T47D (cell line): ENCODE measurements at regions not wholly inside any gene's neighbourhood (a gene's known extent, or its start where the extent isn't known, plus 50 kb on each side); places are given as distances from the start of the nearest gene placed in this dataset.

Experiments
- DNase-seq, 2 experiments: peaks; one replicate each; pipeline versions ENCODE4 v3.0.0 to v3.0.0-alpha.2; 2011 to 2012; ENCODE audit warnings: low read depth in 1 of 2, low spot score in 1 of 2
- JUND ChIP-seq: IDR thresholded peaks from 2 replicates; pipeline ENCODE4 v1.6.1; 2012; ENCODE audit warnings: low read depth
- in situ Hi-C: cut with HindIII; loops from 2 replicates; pipeline ENCODE4 v1.10.0; 2016; ENCODE audit warnings: low sequenced_read_pairs, low pct_unique_long_range_greater_than_20kb

DNA sequence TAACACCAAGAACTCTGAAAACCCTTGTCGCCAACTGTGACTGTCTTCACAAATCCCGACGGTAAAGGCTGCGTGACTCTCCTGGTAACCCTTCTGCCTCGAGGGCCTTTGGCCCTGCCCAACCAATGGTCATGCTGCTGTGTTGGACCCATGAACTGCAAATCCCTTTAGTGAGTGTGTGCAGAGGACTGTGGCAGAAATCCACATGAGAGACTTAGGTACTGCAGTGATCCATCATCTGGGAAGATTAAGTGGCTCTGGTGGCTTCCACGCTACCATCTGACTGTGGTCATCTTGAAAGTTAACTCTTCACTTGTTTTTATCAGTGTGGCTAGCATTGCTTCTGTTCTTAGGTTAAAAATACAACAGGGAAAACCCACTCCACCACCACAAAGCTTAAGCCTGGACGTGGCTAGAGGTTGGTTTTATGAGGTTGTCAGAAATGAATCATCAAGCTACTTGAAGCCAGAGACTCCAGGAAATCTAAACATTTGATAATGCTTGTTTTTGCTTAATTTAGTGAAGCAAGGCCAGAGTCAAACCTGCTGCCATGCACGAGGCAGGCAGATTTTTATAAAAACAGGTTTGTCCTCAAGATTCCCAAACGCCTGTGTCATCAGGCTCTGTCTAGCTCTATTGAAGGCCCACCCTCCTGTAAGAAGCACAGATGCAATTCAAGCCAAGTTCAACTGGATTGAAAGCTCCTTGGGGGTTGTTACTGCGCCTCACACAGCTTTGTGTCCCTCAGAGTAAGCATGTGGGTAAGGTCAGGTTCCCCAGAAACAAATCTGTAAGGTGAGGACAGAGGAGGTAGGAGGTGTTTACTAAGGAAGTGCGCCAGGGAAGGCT is 52.7 kb upstream of the ERCC6L2 start:
- TF ChIP-seq JUND, result no peak
- no peak for DNase-seq

DNA sequence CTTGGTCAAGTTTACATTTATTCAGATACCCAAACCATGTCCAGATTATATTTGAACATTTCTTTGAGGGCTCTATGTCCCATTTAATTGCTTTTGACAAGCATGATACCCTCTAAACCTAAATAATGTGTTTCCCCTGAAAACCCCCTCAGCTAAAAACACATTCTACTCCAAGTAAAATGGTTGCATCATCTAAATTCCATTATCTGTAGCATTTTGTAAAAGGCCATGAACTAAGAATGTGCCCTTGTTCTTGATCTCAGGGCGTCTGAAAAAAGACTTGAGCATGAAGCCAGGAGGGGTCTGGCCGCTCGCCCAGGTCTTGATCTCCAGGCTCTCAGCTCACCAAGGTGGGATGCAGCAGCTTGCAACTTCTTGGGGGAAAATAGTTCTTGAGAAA is 53.5 kb upstream of the ERCC6L2 start:
- DNase-seq, result no peak
- in situ Hi-C loops, result no loop called here
- TF ChIP-seq JUND, result no peak

More for the DNA sequence above, 52.7 kb upstream of the ERCC6L2 start:
- in situ Hi-C loops, result no loop called here

DNA sequence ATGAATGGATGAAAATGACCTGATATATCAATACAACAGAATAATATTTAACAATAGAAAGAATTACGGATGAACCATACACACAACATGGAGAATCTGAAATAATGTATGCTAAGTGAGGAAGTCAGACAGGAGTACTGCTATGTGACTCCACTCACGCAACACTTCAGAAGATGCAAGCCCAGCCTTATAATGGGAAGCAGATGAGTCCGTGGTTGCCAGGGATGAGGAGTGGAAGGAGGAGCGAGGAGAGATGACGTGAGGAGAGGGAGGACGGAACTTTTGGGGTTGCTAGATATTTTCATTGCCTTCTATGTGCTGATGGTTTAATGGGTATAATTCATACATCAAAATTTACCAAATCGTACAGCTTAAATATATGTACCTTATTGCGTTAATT is 55.4 kb upstream of the ERCC6L2 start:
- TF ChIP-seq JUND, result no peak
- no peak for DNase-seq
- in situ Hi-C loops, result no loop called here

DNA sequence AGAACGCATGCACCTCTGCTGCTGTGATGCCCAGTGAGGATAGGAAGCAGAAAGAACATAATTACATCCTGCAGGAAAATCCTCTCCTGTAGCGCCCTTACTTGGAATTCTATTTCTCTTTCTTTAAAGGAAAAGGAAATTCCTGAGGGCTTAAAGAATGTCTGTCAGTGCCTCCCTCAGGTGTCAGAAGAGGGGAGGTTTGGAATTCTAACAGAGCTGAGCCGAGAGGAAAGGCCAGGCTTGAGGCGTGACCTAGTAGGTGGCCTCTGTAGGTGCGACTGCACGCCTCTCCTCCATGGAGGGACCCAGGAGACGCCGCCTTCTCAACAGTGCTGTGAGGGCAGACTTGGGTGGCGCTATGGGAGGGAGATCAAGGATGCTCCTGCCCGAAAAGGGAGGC is 55.9 kb upstream of the ERCC6L2 start:
- in situ Hi-C loops, result no loop called here
- no peak for TF ChIP-seq JUND
- DNase-seq, result no peak

DNA sequence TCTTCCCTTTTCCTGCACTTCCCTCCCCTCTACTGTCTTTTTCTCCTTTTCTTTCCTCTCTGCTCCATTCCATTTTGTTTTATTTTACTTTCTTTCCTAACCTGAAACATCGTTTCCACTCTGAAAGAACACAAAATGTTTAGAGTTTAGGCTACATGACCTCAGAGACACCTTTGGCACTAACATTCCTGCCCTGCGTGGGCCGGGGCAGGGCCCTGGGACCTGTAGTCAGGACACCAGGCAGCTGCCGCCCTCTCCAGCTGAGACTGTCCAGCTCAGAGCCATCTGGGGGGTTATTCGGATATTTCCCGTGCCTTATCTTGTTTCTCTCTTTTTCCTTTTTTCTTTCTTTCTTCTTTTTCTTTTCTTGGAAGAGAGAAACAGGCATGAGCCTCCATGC is 58.3 kb upstream of the ERCC6L2 start:
- in situ Hi-C loops, result no loop called here
- no peak for DNase-seq
- TF ChIP-seq JUND, result no peak

DNA sequence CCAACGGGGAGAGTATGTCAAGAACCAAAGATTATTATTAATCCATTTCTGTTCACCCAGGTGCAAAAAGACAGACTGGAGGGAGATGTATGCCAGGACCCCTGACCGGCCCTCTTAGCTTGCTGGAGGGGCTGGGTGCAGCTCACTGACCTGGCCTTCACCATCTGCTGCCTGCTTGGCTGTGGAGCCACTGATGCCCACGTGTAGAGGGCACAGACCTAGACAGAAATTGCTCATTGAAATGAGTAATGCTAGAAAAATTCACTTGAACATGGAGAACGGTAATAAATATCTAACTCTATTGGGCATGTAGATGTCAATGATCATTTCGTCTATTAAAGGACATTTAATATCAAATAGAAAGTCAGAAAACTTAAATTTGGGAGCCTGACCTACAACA is 58.8 kb upstream of the ERCC6L2 start:
- DNase-seq, result no peak
- no peak for TF ChIP-seq JUND
- in situ Hi-C loops, result no loop called here

DNA sequence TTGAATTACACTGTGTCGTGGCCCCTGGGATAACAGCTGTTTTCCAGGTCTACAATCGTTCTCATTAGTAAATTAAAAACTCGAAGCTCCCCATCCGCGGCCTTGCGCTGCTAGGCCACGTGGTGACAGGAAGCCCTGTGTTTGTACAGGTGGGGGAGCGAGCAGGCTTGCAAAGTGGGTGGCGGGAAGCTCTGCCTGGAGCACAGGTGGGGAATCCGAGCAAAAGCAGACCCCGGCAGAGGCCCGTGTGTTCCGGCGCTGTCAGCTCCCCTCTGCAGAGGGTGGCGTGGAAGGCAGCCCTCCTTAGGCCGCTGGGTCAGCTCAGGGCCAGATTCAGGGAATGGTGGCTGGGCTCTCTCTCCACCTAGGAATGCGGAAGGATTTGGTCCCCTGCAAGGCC is 59.5 kb upstream of the ERCC6L2 start:
- no peak for TF ChIP-seq JUND
- in situ Hi-C loops, result no loop called here
- no peak for DNase-seq

DNA sequence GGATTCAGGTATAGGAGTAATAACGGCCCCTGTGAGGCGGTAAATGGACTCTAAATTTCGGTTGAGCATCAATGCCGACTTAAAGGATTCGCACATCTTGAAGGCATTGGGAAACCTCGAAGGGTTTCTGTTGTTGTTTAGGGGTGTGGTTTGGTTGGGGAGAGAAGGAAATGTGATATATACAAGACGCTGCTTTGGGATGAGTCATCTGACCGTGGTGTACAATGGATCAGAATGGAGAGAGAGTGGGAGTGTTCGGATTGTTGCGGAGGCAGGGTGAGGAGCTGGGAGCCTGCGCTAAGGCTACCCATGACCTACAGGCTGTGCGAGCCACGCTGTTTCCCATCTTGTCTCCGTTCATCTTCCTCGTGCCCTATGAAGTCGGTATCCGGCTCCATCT is 60.4 kb upstream of the ERCC6L2 start:
- DNase-seq, result no peak
- in situ Hi-C loops, result no loop called here
- TF ChIP-seq JUND, result no peak

DNA sequence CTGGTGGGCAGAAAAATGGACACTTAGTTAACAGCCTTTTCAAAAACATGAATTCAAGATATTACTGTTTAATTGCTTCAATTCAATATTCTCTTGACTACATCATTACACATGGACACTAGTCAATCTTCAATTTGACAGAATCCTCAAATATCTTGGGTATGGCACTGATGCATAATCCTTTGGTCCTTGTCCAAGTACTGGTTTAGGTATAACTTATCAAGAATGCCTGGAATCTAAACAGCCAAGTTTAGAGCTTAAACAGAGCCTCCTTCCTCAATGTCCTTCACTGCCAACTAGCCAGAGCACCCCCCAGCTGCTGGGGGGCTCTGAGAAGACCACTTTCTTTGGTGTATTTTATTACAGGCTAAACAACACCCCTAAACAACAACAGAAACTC is 61.6 kb upstream of the ERCC6L2 start:
- DNase-seq, result no peak
- in situ Hi-C loops, result no loop called here
- no peak for TF ChIP-seq JUND

DNA sequence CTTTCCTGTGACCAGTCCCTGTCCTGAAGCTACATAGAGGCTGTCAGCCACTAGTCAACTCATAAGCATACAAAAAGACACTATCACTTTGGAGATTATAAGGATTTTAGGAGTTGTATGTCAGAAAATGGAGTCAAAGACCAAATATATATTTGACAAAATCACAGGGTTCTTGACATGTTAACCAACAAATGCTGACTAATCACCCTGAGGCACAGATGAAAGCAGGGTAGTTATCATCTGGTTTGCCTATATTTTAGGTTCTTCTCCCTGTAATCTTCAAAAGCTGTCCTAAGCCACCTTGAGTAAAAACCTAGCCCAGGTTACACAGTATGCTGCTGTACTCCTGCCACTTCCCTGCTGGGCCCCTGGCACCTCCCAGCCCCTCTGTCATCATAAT is 64.7 kb upstream of the ERCC6L2 start:
- in situ Hi-C loops, result no loop called here
- no peak for DNase-seq
- TF ChIP-seq JUND, result no peak

DNA sequence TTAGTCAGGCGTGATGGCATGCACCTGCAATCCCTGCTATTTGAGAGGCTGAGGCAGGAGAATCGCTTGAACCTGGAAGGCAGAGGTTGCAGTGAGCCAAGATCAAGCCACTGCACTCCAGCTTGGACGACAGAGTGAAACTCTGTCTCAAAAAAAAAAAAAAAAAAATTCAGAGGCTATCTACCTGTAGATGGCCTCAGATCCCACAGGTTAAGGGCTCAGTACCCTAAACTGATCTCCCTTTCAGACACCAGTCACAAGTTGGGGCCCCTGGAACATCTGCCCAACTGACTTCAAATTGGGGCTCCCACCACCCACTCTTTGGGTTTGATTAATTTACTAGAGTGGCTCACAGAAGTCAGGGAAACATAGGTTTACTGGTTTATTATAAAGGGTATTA is 65.4 kb upstream of the ERCC6L2 start:
- DNase-seq, result no peak
- no peak for TF ChIP-seq JUND
- in situ Hi-C loops, result no loop called here

DNA sequence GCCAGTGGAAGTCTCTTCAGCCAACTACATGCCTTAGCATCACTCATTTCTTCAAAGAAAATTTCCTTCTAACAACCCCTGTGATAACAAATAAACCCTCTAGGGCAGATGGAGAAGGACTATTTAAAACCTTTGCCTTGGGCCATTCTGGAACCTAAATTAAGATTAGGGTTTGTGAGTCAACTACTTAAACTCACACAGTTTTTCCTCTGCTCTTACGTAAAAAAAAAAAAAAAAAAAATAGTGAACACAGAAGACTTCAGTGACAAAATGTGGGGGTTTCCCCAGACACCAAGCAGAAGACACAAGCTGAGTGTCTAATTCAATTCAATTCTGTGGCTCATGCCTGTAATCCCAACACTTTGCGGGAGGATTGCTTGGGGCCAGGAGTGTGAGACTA is 65.8 kb upstream of the ERCC6L2 start:
- no peak for TF ChIP-seq JUND
- DNase-seq, result no peak
- in situ Hi-C loops, result no loop called here

DNA sequence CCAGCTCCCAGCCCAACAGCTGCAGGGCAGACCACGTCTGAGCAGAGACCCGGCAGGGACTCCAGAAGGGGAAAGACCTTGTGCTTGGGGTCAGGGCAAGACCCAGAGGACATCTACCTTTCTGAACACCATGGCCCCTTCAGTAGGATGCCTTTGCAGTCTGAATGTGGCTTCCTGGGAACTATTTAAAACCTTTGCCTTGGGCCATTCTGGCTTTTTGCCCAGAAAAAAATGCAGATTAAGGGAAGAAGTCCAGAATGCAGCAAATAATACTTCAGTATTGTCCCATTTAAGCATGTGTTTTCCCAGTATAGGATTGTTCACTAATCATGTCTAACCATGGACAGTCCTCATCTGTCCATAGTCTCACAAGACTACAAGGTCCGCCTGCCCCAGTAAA is 67.5 kb upstream of the ERCC6L2 start:
- in situ Hi-C loops, result no loop called here
- TF ChIP-seq JUND, result no peak

DNA sequence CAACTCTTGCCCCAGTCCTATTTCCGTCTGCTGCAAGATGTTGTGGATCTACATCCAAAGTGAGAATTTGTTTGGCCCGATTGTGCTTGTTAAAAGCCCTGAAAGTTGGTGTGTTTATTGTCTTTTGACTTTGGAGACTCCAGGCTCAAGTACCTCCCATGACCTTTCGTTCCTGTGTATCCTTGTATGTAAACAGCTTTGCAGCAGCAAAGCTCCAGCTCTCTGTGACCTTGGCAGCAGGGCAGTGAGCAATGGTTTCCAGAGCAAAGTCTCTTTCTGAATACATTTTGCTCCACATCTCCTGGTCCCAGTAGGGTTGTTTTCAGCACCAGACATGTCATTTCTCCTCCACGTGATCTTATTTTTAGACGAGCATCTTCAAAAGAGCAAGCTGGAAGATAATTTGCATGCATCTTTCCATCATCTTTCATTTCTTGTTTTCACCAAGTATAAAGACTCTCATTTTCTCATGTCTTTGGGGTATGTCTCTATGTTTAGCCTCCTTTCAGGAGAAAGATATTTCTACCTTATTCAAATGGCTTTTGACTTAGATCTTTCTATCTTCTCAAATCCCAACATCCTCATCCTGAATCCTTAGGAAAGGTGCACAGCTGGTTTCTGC is 68.1 kb upstream of the ERCC6L2 start:
- in situ Hi-C loops, result no loop called here
- TF ChIP-seq JUND, result no peak
- no peak for DNase-seq

More for the DNA sequence above, 67.5 kb upstream of the ERCC6L2 start:
- peak in 1 of 2 experiments; percentile 21 for DNase-seq
